ENCODE measurements at regions not wholly inside any gene's neighbourhood (a gene's known extent, or its start where the extent isn't known, plus 50 kb on each side); places are given as distances from the start of the nearest gene placed in this dataset.

- Histone ChIP-seq H2BK20ac (ENCODE audit: low read depth, low read length, poor library complexity, severe bottlenecking) (no peak overlapping the region), H2AFZ (ENCODE audit: low read length) (no peak overlapping the region), H3K79me1 (ENCODE audit: insufficient read depth, low read depth, low read length, poor library complexity, severe bottlenecking) (no peaks in the 10 kb centered on the region), H3K4me1 (ENCODE audit: insufficient read depth, low read length) (no peaks in the 10 kb centered on the region), H3K4ac (ENCODE audit: low read depth, low read length) (no peak overlapping the region), H3K4me2 (ENCODE audit: insufficient read depth, insufficient read length, low read length) (no peak overlapping the region), H4K91ac (ENCODE audit: insufficient read length, low read depth, low read length) (no peak overlapping the region), H3K14ac (ENCODE audit: insufficient read depth, low read length) (no peak overlapping the region), H3K23me2 (ENCODE audit: insufficient read length, low read depth, low read length, poor library complexity, severe bottlenecking) (no peaks in the 10 kb centered on the region), H3K27ac (ENCODE audit: insufficient read length, low read depth, low read length) (no peak overlapping the region), H3K27me3 (ENCODE audit: insufficient read depth, low read length) (no peaks in the 10 kb centered on the region), H3K18ac (ENCODE audit: insufficient read length, low read depth, low read length) (no peak overlapping the region), H3T11ph (ENCODE audit: low read length) (no peak overlapping the region), H3K56ac (ENCODE audit: insufficient read length, low read depth, low read length) (no peak overlapping the region), H2BK12ac (ENCODE audit: insufficient read length, low read depth, low read length) (no peak overlapping the region), H3K23ac (ENCODE audit: insufficient read length, low read depth, low read length) (no peak overlapping the region), H4K20me1 (ENCODE audit: control insufficient read depth, insufficient read depth, insufficient read length) (no peaks in the 10 kb centered on the region), H2AK5ac (ENCODE audit: insufficient read length, low read length) (no peak overlapping the region), H3K9me3 (ENCODE audit: control insufficient read depth, low read depth, low read length) (no peaks in the 10 kb centered on the region), H3K79me2 (ENCODE audit: insufficient read depth, low read length) (no peaks in the 10 kb centered on the region), H2BK15ac (ENCODE audit: low read depth, low read length) (no peak overlapping the region), H3K9ac (ENCODE audit: extremely low read depth, insufficient read length, low read length) (no peak overlapping the region), H2BK120ac (ENCODE audit: low read depth, low read length, poor library complexity, severe bottlenecking) (no peak overlapping the region), H2BK5ac (ENCODE audit: insufficient read length, low read length) (no peak overlapping the region), H4K5ac (ENCODE audit: insufficient read length, low read depth, low read length) (no peak overlapping the region), H4K8ac (replicated peaks; ENCODE audit: insufficient read length, low read depth, low read length) (no peak overlapping the region)
- DNase-seq, result no peak
- no CpG with 5 or more reads among the region's 7 CpGs for WGBS (ENCODE audit: extremely low coverage, insufficient read length, low lambda C conversion rate)
- TF ChIP-seq CTCF (conservative IDR thresholded peaks at IDR 0.05), result no peak
- Mint-ChIP-seq H3K9me3 (peaks cover 3 to 14% of the 10 kb centered on the region in 2 experiments; a peak in 3 of 5 replicates), H3K36me3 (ENCODE audit: insufficient read depth in 1 of 3, low read depth in 3 of 3) (peaks cover 19 to 52% (median 40%) of the 10 kb centered on the region in 3 experiments), H3K27ac (no peak overlapping the region), H3K4me1 (no peaks in the 10 kb centered on the region), H3K27me3 (ENCODE audit: low read depth) (no peaks in the 10 kb centered on the region), H3K4me3 (no peak overlapping the region)
Measured at GRCh38 chr6:144797881-144798589, 512.9 kb downstream of the UTRN start.

All from H9 (cell line).